HFF-Myc (cell line): ENCODE measurements at regions not wholly inside any gene's neighbourhood (a gene's known extent, or its start where the extent isn't known, plus 50 kb on each side); places are given as distances from the start of the nearest gene placed in this dataset.

Experiments used
- DNase-seq: peaks from one replicate; pipeline ENCODE4 v3.0.0-alpha.2; 2011; ENCODE audit warnings: low read depth; ENCODE audit errors: extremely low read depth
- H3K4me3 ChIP-seq: replicated peaks from 2 replicates; pipeline ENCODE4 v1.5.1; 2011; ENCODE audit warnings: low read depth, mild to moderate bottlenecking, control low read depth, low read length
- TF ChIP-seq, protein P1 (sequence below): IDR thresholded peaks from 2 replicates; pipeline ENCODE4 v1.5.1; 2012; ENCODE audit warnings: mild to moderate bottlenecking, low read depth, low read length, control low read depth; ENCODE audit errors: missing control alignments

DNA sequence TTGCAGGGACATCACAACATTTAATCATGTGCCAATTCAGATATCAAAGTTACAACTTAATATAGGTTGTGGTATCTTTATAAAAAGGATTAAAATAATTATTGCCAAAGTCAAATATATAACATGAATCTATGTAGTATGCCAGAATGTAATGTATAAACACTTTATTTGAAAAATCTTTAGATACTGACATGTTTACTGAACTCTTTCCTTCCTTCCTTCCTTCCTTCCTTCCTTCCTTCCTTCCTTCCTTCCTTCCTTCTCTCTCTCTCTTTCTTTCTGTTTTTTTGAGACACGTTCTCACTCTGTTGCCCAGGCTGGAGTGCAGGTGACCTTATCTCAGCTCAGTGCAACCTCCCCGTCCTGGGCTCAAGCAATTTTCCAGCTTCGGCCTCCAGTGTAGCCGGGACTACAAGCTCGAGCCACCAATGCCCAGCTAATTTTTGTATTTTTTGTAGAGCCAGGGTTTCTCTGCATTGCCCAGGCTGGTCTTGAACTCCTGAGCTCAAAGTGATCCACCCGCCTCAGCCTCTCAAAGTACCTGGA is 496.8 kb upstream of the CITED2 start:
- TF ChIP-seq, protein P1, sequence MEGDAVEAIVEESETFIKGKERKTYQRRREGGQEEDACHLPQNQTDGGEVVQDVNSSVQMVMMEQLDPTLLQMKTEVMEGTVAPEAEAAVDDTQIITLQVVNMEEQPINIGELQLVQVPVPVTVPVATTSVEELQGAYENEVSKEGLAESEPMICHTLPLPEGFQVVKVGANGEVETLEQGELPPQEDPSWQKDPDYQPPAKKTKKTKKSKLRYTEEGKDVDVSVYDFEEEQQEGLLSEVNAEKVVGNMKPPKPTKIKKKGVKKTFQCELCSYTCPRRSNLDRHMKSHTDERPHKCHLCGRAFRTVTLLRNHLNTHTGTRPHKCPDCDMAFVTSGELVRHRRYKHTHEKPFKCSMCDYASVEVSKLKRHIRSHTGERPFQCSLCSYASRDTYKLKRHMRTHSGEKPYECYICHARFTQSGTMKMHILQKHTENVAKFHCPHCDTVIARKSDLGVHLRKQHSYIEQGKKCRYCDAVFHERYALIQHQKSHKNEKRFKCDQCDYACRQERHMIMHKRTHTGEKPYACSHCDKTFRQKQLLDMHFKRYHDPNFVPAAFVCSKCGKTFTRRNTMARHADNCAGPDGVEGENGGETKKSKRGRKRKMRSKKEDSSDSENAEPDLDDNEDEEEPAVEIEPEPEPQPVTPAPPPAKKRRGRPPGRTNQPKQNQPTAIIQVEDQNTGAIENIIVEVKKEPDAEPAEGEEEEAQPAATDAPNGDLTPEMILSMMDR: no peak
- H3K4me3 ChIP-seq: no peak overlapping the region
- no peak for DNase-seq

DNA sequence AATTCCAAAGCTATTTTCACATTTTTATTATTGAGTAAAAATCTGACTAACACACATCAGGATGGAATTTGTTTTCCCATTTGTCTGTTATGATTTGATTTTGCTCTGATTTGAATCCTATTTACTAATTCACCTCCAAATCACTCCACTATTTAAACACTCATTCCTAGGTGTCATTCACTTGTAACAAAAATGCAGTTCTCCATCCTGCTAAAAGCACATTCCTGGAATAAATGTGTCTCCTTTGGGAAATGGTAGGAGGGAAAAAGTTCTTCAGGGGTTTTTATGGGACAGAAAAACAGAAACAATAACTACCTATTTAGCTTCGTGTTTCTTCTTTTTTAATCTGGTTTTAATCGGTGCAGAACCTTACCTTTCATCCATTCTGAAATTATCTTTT is 494.1 kb upstream of the CITED2 start:
- no peak overlapping the region for H3K4me3 ChIP-seq
- no peak for DNase-seq
- TF ChIP-seq, protein P1: no peak

DNA sequence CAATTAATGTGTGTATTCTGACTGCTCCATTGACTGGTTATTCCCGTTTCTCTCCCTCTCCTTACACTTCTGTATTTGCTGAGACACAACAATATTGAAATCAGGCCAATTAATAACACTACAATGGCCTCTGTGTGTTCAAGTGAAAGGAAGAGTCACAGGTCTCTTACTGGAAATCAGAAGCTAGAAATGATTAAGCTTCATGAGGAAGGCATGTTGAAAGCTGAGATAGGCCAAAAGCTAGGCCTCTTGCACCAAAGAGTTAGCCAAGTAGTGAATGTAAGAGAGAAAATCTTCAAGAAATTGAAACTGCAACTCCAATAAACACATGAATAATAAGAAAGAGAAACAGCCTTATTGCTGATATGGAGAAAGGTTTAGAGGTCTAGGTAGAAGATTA is 489.5 kb upstream of the CITED2 start:
- H3K4me3 ChIP-seq: no peak overlapping the region
- TF ChIP-seq, protein P1: no peak
- no peak for DNase-seq

DNA sequence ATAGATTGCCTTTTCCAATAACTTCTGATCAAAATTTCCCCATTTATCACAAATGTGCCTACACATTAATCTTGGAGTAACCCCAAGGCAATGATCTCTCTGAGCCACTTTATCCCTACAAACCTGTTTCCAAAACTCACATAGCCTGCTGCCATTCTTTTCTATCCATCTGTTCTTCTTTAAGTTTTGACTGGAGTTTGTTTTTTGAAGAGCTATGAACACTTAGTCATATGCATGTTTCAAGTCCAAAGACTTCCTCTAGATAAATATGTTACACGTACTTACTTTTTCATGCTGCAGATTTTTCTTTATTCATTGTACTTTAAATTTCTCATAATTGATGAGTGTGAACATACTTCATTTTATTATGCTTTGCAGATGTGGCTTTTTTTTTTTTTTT is 488.9 kb upstream of the CITED2 start:
- no peak for DNase-seq
- no peak overlapping the region for H3K4me3 ChIP-seq
- TF ChIP-seq, protein P1: no peak

DNA sequence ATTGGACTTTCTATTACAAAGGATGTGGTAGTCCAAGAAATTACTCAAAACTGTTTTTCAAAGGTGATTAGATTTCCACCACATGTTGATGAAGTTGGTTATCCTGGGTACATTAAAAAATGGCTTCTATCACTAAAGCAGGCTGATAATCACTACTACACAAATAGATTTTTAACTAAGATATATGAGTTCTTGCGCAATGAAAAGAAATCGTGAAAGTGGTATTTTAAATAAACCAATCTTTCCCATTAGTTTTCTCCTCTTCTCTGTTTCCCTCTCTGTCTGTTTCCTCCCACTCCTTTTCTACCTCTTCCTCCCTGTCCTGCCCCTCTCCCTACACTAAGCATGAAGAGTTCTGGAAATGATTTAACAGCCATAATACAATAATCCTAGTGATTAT is 487.9 kb upstream of the CITED2 start:
- TF ChIP-seq, protein P1: no peak
- DNase-seq: no peak
- H3K4me3 ChIP-seq: no peak overlapping the region

DNA sequence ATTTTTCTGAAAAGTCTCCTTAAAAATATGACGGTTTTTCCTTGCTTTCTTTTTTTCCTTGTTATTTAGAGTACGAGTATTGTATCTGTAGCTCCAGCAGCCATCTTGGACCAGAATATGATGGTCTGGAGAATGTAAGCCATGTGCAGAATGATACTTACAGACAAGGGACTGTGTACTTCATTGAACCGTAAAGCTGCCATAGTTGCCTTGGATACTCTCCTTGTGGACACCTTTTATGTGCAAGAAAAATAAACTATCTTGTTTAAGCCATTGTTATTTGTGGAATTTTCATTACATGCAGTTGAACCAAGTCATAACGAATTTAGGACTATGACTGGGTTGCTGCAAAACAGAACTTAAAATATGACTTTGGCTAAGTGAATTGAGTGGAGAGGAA is 485.8 kb upstream of the CITED2 start:
- DNase-seq: no peak
- TF ChIP-seq, protein P1: no peak
- H3K4me3 ChIP-seq: no peak overlapping the region

DNA sequence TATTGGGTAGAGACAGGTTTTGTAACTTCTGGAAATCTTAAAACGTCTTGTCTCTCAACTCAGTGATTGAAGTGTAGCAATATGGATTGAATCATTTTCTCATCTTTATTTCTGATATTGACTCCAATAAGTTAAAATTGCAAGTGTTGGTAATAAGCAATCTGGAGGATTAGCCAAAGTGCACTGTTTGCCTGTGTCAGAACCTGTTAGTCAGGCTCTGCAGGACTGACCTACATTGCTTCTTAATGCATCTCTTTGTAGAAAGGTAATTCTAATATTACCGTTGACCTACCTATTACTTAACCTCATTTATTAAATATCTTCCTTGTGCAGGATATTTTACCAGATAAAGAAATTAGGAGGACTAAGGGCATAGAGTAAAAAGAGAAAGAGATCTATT is 484.0 kb upstream of the CITED2 start:
- H3K4me3 ChIP-seq: no peak overlapping the region
- TF ChIP-seq, protein P1: no peak
- DNase-seq: no peak
